Breast epithelium (tissue), 3 donors: ENCODE measurements at regions not wholly inside any gene's neighbourhood (a gene's known extent, or its start where the extent isn't known, plus 50 kb on each side); places are given as distances from the start of the nearest gene placed in this dataset.

Experiments used
- POLR2AphosphoS5 ChIP-seq, 3 donors: sonication (generic); formaldehyde crosslinking; IDR thresholded peaks; one replicate each; pipeline ENCODE4 v1.6.1; 2017; ENCODE audit warnings: antibody characterized with exemption in 3 of 3
- TF ChIP-seq, protein P1 (sequence below), 3 donors: fragments of 450-650 bp; IDR thresholded peaks; one replicate each; pipeline ENCODE4 v1.5.1; 2016 to 2017; ENCODE audit warnings: antibody characterized with exemption in 3 of 3, mild to moderate bottlenecking in 3 of 3, moderate library complexity in 3 of 3

DNA sequence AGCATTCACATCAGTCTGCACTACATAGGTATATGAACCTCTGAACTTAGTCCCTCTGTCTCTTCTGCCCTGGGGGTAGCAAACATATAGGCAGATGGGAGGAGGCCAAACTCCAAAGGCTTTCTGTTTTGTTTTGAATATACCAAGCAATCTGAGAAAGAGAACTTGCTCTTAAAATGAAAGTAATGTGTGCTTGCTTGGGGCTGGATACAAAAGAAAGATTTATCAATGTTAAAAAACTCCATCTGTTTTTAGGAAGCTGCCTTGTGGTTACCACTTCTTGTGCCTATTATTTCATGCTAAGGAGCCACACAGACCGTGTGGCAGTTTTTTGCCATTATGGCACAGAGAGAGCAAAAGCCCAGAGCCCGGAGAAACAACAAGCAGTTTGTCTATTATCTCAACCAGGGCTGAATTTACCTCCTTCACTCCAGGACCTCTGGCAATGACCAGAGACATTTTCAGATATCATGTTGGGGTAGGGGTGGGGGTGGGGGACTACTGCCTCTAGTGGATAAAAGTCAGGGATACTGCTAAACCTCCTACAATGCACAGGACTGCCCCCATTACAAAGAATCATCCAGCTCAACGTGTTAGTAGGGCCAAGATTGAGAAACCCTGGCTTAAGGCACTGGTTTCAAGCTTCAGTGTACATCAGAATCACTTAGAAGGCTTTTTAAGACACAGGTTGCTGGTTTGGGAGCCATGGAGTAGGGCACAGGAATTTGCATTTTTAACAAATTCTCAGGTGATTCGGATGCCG is 124.2 kb downstream of the APIP start:
- TF ChIP-seq, protein P1, sequence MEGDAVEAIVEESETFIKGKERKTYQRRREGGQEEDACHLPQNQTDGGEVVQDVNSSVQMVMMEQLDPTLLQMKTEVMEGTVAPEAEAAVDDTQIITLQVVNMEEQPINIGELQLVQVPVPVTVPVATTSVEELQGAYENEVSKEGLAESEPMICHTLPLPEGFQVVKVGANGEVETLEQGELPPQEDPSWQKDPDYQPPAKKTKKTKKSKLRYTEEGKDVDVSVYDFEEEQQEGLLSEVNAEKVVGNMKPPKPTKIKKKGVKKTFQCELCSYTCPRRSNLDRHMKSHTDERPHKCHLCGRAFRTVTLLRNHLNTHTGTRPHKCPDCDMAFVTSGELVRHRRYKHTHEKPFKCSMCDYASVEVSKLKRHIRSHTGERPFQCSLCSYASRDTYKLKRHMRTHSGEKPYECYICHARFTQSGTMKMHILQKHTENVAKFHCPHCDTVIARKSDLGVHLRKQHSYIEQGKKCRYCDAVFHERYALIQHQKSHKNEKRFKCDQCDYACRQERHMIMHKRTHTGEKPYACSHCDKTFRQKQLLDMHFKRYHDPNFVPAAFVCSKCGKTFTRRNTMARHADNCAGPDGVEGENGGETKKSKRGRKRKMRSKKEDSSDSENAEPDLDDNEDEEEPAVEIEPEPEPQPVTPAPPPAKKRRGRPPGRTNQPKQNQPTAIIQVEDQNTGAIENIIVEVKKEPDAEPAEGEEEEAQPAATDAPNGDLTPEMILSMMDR (IDR thresholded peaks at IDR 0.05) = no peak
- TF ChIP-seq POLR2AphosphoS5 (IDR thresholded peaks at IDR 0.05) = no peak
